IPS DF 19.7 (cell line): ENCODE measurements at regions not wholly inside any gene's neighbourhood (a gene's known extent, or its start where the extent isn't known, plus 50 kb on each side); places are given as distances from the start of the nearest gene placed in this dataset.
"Not testable (repeated sequence)": the region's sequence is repeated elsewhere in the genome, so short reads cannot be mapped to it uniquely, and the experiment has no call there.

Experiments used
- DNase-seq: peaks from one replicate; pipeline ENCODE4 v3.0.0-alpha.2; 2013; ENCODE audit warnings: low read depth, low spot score

DNA sequence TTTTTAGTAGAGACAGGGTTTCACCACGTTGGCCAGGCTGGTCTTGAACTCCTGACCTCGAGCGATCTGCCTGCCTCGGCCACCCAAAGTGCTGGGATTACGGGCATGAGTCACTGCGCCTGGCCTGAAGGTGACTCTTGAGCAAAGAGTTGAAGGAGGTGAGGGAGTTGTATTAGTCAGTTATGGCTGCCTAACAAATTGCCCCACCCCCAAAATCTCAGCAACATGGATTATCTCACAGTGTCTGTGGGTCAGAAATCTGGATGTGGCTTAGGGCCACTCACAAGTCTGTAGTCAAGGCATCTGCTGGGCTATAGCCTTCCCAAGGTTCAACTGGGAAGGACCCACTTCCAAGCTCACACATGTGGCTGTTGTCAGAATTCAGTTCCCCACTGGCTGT, 52.8 kb upstream of the ADGRE5 start:
- no peak for DNase-seq

DNA sequence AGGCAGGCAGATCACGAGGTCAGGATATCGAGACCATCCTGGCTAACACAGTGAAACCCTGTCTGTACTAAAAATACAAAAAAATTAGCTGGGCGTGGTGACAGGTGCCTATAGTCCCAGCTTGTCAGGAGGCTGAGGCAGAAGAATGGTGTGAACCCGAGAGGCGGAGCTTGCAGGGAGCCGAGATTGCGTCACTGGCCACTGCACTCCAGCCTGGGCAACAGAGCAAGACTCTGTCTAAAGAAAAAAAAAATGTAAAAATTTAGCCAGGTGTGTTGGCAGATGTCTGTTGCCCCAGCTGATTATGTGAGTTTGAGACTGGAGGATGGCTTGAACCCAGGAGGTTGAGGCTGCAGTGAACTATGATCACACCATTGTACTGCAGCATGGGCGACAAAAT, 54.2 kb upstream of the ADGRE5 start:
- DNase-seq: not testable (repeated sequence)

DNA sequence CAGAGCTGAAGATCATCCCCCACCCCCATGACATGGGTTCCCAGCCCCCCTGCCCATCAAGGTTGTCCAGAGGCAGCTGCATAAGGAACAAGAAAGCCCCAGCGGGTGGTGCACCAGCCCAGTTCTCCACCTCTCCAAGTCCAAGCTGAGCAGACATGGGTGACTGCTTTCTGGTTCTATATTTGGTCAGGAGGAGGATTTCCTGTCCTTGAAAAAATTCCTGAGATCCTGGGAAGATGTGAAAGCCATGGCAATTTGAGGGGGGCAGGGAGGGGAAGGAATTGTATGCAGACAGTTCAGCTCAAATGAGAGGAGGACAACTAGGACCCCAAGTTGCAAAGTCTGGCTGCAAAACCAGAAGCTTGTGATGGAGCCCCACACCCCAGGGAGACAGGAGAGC, 55.4 kb upstream of the ADGRE5 start:
- DNase-seq: no peak

DNA sequence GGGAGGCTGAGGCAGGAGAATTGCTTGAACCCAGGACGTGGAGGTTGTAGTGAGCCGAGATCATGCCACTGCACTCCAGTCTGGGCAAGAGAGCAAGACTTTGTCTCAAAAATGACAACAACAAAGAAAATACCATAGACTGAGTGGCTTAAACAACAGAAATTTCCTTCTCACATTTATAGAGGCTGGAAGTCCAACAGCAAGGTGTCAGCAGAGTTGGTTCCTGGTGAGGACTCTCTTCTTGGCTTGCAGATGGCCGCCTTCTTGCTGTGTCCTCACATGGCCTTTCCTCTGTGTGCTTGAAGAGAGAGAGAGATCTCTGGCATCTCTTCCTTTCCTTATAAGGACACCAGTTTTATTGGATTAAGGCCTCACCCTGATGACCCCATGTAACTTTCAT, 56.1 kb upstream of the ADGRE5 start:
- DNase-seq: no peak

DNA sequence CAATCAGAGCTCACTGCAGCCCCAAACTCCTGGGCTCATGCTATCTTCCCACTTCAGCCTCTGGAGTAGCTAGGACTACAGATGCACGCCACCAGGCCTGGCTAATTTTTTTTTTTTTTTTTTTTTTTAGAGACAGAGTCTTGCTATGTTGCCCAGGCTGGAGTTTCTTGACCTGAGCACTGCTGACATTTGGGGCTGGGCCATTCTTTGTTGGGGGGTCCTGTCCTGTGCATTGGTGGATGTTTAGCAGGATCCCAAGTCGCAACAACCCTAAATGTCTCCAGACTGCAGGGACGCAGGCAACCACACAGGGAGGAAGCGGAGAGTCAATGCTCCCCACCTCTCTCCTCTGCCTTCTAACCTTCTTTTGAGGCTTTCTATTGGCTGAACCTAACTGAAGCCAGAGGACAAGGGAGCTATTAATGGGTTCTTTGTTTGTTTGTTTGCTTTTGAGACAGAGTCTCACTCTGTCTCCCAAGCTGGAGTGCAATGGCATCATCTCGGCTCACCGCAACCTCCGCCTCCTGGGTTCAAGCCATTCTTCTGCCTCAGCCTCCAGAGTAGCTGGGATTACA, 58.3 kb upstream of the ADGRE5 start:
- no peak for DNase-seq

DNA sequence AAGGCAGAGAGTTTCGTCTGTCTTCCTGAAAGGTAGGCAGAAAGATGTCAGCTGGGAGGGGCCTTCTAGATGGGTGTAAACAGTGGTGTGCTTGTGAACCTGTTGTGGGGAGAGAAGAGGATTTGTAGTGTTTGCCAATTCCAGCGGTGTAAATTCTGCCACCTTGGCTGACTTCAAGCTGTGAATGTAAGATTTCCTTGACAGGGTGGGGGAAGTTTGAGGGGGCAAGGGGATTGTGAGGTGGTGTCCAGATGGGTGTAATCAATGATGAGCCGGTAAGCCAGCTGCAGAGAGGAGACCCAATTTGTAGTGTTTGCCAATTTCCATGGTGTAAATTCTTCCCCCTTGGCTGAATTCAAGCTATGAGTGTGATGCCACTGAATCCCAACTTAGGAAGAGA, 61.0 kb upstream of the ADGRE5 start:
- no peak for DNase-seq

DNA sequence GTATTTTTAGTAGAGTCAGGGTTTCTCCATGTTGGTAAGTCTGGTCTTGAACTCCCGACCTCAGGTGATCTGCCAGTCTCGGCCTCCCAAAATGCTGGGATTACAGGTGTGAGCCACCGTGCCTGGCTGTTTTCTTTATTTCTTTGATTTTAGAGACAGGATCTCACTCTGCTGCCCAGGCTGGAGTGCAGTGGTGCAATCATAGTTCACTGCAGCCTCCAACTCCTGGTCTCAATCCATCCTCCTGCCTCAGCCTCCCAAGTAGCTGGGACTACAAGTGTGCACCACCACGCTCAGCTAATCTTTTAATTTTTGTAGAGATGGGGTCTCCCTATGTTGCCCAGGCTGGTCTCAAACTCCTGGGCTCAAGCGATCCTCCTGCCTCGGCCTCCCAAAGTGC, 61.5 kb upstream of the ADGRE5 start:
- not testable (repeated sequence) for DNase-seq

DNA sequence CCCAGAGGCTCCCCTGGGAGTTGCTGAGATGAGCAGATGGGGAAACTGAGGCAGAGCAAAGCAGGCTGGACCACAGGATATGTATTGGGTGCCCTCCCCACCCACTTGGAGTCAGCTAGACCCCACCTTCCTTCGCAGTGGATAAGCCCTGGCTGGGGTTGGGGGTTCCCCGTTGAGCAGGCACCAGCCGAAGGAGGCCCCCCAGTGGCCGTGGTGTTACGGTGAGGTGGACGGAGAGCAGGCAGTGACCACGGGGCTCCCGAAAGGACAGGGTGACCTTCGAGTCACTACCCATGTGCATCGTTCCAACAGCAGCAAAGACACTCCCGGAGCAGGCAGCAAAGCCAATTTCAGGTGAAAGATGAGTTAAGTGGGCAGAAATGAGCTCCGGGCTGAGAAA, 62.4 kb upstream of the ADGRE5 start:
- no peak for DNase-seq

DNA sequence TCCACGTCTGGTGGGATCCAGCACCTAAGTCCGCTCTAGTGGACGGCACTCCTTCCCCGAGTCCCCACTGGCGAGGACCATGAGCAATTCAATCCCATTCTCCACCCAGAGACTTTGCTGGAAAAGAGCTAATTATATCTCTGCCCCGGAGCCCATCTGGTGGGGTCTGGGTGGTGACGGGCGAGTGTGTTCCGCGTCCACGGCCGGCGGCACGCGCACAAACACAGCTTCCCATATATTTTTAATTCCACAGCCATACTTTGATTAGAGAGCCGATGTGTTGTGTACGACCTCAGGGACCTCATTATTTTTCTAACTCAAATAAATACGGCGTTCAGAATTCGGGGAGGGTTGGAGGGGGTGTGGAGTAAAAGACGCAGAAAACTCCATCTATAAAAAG, 64.1 kb upstream of the ADGRE5 start:
- no peak for DNase-seq

DNA sequence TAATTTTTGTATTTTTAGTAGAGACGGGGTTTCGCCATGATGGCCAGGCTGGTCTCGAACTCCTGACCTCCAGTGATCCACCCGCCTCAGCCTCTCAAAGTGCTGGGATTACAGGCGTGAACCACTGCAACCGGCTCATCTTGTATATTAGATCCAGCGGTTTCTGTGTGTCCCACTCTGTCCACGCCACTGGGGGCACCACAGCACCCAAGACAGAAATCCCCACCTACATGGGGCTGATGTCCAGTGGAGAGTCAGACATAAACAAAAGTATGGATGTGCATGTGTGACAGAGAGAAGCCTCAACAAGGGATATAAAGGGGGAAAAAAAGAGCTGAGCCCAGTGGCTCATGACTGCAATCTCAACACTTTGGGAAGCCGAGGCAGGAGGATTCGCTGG, 65.8 kb upstream of the ADGRE5 start:
- no peak for DNase-seq

DNA sequence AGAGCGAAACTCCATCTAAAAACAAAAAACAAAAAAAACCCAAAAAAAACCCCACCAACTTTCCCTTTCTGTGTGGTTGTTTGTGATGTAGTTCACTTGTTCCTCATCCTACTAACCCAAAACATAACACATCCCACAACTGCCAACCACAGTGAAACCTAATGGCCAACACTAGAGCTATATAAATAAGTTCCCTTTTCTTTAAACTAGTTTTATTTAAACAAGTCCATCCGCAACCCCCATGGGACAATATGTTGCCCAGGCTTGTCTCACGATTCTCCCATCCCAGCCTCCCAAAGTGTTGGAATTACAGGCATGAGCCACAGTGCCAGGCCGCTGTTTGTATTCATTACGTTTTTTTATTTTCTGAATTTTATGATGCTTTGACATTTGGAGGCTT, 71.2 kb upstream of the ADGRE5 start:
- DNase-seq: no peak

DNA sequence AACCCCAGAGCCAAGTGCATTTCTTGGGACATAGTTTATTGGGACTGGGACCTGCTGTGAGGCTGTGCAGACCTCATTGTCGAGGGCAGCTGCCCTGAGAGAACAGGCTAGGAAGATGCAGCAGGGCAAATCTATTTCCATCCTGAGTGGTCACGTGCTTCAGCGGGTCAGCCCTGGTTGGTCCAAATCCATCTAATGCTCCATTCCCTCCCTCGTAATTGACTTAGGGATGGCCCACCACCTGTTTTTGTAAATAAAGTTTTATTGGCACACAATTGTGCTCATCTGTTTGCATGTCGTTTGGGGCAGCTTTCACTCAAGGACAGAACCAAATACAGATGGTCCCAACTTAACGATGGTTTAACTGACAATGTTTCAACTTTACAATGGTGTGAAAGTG, 75.5 kb upstream of the ADGRE5 start:
- DNase-seq: no peak

DNA sequence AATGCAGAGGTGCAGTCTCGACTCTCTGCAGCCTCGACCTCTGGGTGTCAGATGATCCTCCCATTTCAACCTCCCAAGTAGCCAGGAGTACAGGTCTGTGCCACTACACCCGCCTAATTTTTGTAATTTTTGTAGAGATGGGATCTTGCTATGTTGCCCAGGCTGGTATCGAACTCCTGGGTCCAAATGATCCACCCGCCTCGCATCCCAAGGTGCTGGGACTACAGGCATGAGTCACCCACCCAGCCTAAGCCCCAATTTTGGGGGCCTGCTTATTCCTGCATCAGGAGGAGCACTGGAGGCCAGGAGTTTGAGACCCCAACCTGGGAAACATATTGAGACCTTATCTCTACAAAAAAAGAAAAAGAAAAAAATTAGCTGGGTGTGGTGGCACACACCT, 80.1 kb upstream of the ADGRE5 start:
- no peak for DNase-seq

DNA sequence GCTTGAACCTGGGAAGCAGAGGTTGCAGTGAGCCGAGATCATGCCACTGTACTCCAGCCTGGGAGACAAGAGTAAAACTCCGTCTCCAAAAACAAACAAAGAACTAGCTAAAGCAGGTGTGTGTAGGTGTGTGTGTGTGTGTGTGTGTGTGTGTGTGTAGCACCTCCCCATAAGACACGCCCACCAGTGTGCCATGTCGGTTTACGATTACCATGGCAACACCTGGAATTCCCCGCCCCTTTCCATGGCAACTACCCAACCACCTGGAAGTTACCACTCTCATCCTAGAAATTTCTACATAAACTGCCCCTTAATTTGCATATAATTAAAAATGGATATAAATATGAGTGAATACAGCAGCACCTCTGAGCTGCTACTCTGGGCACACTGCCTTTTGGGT, 80.9 kb upstream of the ADGRE5 start:
- DNase-seq: no peak

DNA sequence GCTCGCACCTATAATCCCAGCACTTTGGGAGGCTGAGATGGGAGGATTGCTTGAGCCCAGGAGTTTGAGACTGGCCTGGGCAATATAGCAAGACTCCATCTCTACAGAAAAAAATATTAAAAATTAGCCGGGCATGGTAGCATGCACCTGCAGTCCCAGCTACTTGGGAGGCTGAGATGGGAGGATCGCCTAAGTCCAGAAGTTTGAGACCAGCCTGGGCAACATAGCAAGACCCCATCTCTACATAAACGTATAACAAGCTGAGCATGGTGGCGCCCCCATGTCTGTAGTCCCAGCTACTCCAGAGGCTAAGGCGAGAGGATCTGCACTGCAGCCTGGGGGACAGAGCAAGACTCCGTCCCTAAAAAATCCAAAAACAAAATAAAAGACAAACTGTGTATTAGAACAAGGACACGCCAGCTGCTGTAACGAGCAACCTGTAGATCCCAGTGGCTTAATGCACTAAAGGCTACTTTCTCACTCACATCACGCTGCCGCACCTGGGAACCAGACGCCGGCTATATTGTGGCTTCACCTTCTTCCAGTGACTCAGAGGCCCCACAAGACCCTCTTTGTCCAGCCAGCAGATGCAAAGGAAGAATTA, 81.9 kb upstream of the ADGRE5 start:
- not testable (repeated sequence) for DNase-seq

DNA sequence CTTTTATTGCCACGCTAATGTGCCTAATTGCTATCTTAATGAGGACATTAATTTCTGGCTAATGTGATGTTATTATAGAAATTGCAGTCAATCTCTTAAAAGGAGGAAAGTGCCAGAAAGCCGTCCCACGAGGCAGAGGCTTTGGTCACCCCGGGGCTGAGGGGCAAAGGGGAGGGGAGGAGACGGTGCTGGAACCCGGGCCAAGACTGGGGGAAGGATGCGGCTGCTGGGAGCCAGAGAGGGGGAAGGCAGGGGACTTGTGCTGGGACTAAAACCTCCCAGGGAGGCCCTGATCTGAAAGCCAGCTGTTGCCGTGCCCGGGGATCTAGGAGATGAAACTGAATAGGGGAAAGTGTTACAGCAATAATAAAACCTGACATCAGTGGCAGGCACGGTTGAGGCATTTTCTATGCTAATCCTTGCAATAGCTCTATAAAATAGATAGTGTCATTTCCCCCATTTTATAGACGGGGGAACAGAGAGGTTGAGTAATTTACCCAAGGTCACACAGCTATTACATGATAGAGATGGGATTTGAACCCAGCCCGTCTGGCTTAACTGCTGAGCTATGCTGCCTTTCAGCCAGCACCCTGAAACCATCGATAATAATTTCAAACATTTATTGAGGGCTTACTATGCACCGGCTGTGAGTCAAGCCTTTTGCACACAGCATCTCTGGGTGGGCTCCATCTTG, 83.2 kb upstream of the ADGRE5 start:
- not testable (repeated sequence) for DNase-seq

DNA sequence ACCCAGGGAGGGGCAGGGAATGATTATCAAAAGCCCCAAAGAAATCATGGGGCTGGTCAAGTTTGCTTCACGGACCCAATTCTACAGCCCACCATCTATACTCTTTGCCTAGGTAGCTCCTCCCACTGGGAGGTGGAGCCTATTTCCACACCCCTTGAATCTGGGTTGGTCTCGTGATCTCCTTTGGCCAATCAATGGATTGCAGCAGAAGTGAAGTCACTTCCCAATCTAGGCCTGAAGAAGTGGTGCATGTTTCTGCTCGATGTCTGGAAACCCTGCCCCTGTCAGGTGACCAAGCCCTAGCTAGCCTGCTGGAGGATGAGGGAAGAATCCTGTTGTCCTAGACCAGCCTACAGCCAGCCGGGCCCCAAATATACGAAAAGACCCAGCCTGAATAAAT, 86.3 kb upstream of the ADGRE5 start:
- DNase-seq: peak; percentile 75

DNA sequence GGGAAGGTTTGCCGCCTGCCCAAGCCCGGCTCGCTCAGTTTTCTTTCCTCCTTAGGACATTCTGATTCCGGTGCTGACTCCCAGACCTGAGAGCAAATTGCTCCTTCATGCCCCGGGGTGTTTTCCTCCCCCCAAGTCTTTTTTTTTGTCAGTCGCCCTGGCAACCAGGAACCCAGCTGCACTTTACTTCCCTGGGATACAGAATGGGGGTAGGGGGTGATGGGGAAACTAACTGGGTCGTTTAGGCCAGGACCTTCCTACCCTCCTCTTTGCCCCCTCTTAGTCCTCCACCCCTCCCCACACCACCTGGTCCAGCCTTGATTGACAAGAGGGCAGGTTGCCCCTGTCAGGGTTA, 87.5 kb upstream of the ADGRE5 start:
- DNase-seq: not testable (repeated sequence)

DNA sequence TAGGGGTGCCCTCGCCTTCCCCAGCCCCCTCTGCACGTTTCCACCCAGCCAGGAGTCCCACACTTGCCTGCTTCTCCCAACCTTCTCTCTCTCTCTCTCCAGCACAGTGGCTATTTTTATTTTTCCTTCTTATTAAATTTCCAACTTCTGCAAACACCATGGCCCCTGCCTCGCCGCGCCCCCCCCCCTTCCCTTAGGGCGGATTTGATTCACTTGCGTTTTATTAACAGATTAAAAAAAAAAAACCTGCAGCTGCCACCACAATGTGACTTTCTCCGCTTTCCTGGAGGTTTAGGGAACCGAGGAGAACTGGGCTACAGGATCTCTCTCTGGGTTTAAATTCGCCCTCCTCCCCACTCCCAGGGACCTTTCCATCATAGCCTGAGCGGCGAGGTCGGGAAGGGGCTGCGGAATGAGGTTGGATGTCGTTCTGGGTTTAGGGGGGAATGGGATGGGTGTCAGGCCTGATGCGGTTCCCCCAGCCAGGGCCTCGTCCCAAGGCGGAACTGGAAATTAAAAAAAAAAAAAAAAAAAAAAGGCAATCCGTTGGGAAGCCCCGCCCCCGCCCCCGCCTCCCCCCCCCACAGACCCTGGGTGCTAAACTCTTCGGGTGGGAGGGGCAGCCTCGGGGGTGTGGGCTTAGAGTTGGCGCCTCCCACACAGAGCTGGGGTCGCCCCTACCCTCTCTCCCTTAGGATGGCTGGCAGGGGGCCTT, 87.3 kb upstream of the ADGRL1 start:
- not testable (repeated sequence) for DNase-seq

DNA sequence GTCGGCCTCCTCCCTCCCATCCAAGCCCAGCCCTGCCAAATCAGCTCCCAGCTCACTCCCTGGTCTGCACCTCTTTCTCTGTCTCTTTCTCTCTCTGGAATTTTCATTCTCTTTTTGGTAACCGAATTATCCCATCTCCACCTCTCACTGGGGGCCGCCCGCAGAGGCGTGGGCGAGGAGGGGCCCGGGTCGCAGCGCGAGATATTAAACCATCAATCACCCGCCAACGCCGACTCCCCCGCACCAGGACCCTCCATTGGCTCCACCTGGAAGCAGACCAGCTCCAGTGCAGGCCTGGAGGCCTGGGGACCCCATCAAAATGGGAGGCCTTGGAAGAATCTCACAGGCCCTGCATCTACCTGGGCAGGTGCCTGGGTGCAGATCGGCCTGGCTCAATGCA, 83.8 kb upstream of the ADGRL1 start:
- not testable (repeated sequence) for DNase-seq

DNA sequence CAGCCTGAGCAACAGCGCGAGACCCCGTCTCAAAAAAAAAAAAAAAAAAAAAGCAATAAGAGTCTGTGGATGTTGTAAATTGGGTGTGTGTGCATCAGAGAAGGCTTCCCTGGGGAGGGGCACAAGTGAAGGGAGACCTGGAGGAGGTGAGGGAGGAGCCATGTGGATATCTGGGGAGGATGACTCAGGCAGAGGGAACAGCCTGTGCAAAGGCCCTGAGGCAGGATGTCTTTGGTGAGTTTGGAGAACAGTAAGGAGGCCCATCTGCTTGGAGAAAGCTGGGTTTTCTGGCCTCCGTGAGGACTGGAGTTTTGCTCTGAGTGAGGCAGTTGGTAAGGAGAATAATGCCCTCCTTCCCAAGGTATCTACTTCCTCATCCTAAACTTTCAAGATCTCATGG, 81.9 kb upstream of the ADGRL1 start:
- not testable (repeated sequence) for DNase-seq

DNA sequence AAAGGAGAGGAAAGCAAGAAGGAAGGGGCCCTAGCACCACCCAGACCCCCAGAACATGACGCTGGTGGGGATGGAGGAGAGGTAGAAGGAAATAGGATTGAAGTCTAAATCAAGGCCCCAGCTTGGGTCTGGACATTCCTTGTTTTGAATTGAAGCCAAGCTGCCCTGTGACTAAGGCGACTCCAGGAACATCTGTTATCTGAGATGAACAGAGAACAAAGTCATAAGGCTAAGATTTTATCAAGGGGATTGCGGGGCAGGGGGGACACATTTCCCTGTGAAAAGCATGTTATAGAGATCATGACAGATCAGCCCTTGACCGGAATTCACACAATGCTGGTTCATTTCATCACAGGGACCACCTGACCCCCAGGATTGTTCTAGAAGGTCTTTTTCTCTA, 80.6 kb upstream of the ADGRL1 start:
- DNase-seq: not testable (repeated sequence)

DNA sequence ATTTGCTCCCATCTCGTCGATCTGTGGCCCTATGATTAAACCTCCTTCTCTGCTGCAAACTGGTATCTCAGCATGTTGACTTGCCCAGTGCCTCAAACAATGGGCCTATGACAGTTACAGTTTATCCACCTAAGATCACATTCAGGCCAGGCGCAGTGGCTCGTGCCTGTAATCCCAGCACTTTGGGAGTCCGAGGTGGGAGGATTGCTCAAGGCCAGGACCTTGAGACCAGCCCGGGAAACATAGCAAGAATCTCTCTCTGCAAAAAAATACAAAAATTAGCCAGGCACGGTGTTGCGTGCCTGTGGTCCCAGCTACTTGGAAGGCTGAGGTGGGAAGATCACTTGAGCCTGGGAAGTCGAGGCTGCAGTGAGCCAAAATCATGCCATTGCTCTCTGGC, 79.8 kb upstream of the ADGRL1 start:
- DNase-seq: not testable (repeated sequence)
